HL-60 (cell line): ENCODE measurements at regions not wholly inside any gene's neighbourhood (a gene's known extent, or its start where the extent isn't known, plus 50 kb on each side); places are given as distances from the start of the nearest gene placed in this dataset.

Experiments
- POLR2AphosphoS5 ChIP-seq: IDR thresholded peaks from 2 replicates; pipeline ENCODE4 v1.6.1; 2012; ENCODE audit warnings: low read depth
- SPI1 ChIP-seq: IDR thresholded peaks from 2 replicates; pipeline ENCODE4 v1.6.1; 2012; ENCODE audit warnings: low read depth, mild to moderate bottlenecking, borderline replicate concordance
- TF ChIP-seq, protein P1 (sequence below): IDR thresholded peaks from one replicate; pipeline ENCODE4 v1.5.1; 2011; ENCODE audit warnings: low read length, control low read depth, inconsistent platforms; ENCODE audit not compliant: insufficient read depth
- TF ChIP-seq, protein P2 (sequence below): IDR thresholded peaks from 2 replicates; pipeline ENCODE4 v1.6.1; 2012; ENCODE audit warnings: low read depth; ENCODE audit not compliant: insufficient replicate concordance

DNA sequence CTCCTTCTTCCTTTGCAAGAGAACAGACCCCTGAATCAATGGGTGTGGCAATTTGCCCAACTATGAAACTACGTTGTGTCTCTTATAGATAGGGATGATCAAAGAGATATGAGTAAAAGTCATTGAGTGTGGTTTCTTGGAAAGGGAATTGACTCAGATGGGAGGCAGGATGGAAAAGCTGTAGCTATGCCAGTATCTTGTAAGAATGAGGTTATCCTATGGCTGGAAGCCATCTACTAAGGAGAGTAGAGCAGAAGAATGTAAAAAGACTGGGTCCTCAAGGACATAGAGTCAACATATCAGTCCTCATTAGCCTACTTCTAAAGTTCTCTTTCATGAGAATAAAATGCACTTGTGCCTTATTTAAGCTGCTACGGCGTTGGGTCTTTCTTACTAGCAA lies 78.9 kb upstream of the POU2AF2 start:
- TF ChIP-seq, protein P1, sequence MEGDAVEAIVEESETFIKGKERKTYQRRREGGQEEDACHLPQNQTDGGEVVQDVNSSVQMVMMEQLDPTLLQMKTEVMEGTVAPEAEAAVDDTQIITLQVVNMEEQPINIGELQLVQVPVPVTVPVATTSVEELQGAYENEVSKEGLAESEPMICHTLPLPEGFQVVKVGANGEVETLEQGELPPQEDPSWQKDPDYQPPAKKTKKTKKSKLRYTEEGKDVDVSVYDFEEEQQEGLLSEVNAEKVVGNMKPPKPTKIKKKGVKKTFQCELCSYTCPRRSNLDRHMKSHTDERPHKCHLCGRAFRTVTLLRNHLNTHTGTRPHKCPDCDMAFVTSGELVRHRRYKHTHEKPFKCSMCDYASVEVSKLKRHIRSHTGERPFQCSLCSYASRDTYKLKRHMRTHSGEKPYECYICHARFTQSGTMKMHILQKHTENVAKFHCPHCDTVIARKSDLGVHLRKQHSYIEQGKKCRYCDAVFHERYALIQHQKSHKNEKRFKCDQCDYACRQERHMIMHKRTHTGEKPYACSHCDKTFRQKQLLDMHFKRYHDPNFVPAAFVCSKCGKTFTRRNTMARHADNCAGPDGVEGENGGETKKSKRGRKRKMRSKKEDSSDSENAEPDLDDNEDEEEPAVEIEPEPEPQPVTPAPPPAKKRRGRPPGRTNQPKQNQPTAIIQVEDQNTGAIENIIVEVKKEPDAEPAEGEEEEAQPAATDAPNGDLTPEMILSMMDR, result no peak
- TF ChIP-seq SPI1 (no peak), POLR2AphosphoS5 (no peak)
- TF ChIP-seq, protein P2, sequence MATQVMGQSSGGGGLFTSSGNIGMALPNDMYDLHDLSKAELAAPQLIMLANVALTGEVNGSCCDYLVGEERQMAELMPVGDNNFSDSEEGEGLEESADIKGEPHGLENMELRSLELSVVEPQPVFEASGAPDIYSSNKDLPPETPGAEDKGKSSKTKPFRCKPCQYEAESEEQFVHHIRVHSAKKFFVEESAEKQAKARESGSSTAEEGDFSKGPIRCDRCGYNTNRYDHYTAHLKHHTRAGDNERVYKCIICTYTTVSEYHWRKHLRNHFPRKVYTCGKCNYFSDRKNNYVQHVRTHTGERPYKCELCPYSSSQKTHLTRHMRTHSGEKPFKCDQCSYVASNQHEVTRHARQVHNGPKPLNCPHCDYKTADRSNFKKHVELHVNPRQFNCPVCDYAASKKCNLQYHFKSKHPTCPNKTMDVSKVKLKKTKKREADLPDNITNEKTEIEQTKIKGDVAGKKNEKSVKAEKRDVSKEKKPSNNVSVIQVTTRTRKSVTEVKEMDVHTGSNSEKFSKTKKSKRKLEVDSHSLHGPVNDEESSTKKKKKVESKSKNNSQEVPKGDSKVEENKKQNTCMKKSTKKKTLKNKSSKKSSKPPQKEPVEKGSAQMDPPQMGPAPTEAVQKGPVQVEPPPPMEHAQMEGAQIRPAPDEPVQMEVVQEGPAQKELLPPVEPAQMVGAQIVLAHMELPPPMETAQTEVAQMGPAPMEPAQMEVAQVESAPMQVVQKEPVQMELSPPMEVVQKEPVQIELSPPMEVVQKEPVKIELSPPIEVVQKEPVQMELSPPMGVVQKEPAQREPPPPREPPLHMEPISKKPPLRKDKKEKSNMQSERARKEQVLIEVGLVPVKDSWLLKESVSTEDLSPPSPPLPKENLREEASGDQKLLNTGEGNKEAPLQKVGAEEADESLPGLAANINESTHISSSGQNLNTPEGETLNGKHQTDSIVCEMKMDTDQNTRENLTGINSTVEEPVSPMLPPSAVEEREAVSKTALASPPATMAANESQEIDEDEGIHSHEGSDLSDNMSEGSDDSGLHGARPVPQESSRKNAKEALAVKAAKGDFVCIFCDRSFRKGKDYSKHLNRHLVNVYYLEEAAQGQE, result no peak
